Mesenchymal stem cell (in vitro differentiated cells and primary cell): ENCODE measurements at regions not wholly inside any gene's neighbourhood (a gene's known extent, or its start where the extent isn't known, plus 50 kb on each side); places are given as distances from the start of the nearest gene placed in this dataset.
A peak's percentile ranks its signal among the peaks of the same experiment; 100 is the strongest.

Experiments used
- DNase-seq: peaks from one replicate; pipeline ENCODE4 v3.0.0-alpha.2; 2013
- H2AFZ ChIP-seq: one replicate; pipeline ENCODE4 v1.6.1; 2013; ENCODE audit warnings: low read depth, mild to moderate bottlenecking, control low read depth, inconsistent platforms, low read length, moderate library complexity
- H2AK5ac ChIP-seq: 2 replicates; pipeline ENCODE4 v1.6.1; 2013; ENCODE audit warnings: low read length, moderate library complexity, mild to moderate bottlenecking, inconsistent platforms; ENCODE audit not compliant: severe bottlenecking
- H2BK120ac ChIP-seq: one replicate; pipeline ENCODE4 v1.6.1; 2013; ENCODE audit warnings: low read depth, mild to moderate bottlenecking, inconsistent platforms, low read length, moderate library complexity
- H2BK12ac ChIP-seq, 2 experiments: one replicate each; pipeline ENCODE4 v1.6.1; 2013; ENCODE audit warnings: inconsistent platforms in 2 of 2, low read length in 2 of 2, mild to moderate bottlenecking in 2 of 2, moderate library complexity in 2 of 2, control low read depth in 1 of 2
- H2BK15ac ChIP-seq: one replicate; pipeline ENCODE4 v1.6.1; 2013; ENCODE audit warnings: mild to moderate bottlenecking, low read depth, inconsistent platforms; ENCODE audit not compliant: poor library complexity, severe bottlenecking
- H2BK5ac ChIP-seq: 2 replicates; pipeline ENCODE4 v1.6.1; 2013; ENCODE audit warnings: low read depth, mild to moderate bottlenecking, low read length, control low read depth, inconsistent platforms; ENCODE audit not compliant: poor library complexity, severe bottlenecking
- H3K14ac ChIP-seq, 2 experiments: one replicate each; pipeline ENCODE4 v1.6.1; 2013; ENCODE audit warnings: inconsistent platforms in 2 of 2, low read length in 2 of 2, control low read depth in 1 of 2, mild to moderate bottlenecking in 1 of 2, moderate library complexity in 1 of 2
- H3K18ac ChIP-seq, 2 experiments: one replicate each; pipeline ENCODE4 v1.6.1; 2013; ENCODE audit warnings: inconsistent platforms in 2 of 2, low read length in 2 of 2, control low read depth in 1 of 2, low read depth in 1 of 2, mild to moderate bottlenecking in 1 of 2
- H3K23ac ChIP-seq, 2 experiments: one replicate each; pipeline ENCODE4 v1.6.1; 2013; ENCODE audit warnings: inconsistent platforms in 2 of 2, low read length in 2 of 2, mild to moderate bottlenecking in 2 of 2, moderate library complexity in 2 of 2, control low read depth in 1 of 2
- H3K27ac ChIP-seq: 2 replicates; pipeline ENCODE4 v1.5.1; 2013; ENCODE audit warnings: mild to moderate bottlenecking, moderate library complexity, low read length, control low read depth, inconsistent platforms; ENCODE audit not compliant: poor library complexity, severe bottlenecking
- H3K27me3 ChIP-seq, 2 experiments: 2 replicates each; pipeline versions ENCODE4 v1.6.1 to v1.7.0; 2013; ENCODE audit warnings: low read length in 2 of 2, mild to moderate bottlenecking in 2 of 2, moderate library complexity in 2 of 2, control low read depth in 1 of 2, inconsistent platforms in 1 of 2; ENCODE audit not compliant: control insufficient read depth in 1 of 2, insufficient read depth in 1 of 2
- H3K36me3 ChIP-seq, 2 experiments: 2 replicates each; pipeline versions ENCODE4 v1.6.1 to v1.7.0; 2013; ENCODE audit warnings: low read length in 2 of 2, control low read depth in 1 of 2, inconsistent platforms in 1 of 2, low read depth in 1 of 2, mild to moderate bottlenecking in 1 of 2; ENCODE audit not compliant: insufficient read depth in 2 of 2, control insufficient read depth in 1 of 2
- H3K4ac ChIP-seq, 2 experiments: one replicate each; pipeline ENCODE4 v1.6.1; 2013; ENCODE audit warnings: inconsistent platforms in 2 of 2, low read length in 2 of 2, mild to moderate bottlenecking in 2 of 2, moderate library complexity in 2 of 2, control low read depth in 1 of 2, low read depth in 1 of 2
- H3K4me1 ChIP-seq: 2 replicates; pipeline ENCODE4 v1.6.1; 2013; ENCODE audit warnings: low read depth, low read length, control low read depth; ENCODE audit not compliant: control insufficient read depth, insufficient read depth
- H3K4me2 ChIP-seq: 2 replicates; pipeline ENCODE4 v1.6.1; 2013; ENCODE audit warnings: low read length, mild to moderate bottlenecking, inconsistent platforms; ENCODE audit not compliant: poor library complexity, severe bottlenecking
- H3K4me3 ChIP-seq, 2 experiments: 2 replicates each; pipeline versions ENCODE4 v1.5.1 to v1.7.0; 2013; ENCODE audit warnings: low read length in 2 of 2, mild to moderate bottlenecking in 2 of 2, control low read depth in 1 of 2, low read depth in 1 of 2; ENCODE audit not compliant: insufficient read depth in 1 of 2
- H3K79me1 ChIP-seq: replicated peaks from 2 replicates; pipeline ENCODE4 v1.6.1; 2013; ENCODE audit warnings: mild to moderate bottlenecking, control low read depth, low read length, inconsistent platforms; ENCODE audit not compliant: poor library complexity, severe bottlenecking
- H3K9ac ChIP-seq: 2 replicates; pipeline ENCODE4 v1.7.0; 2013; ENCODE audit warnings: mild to moderate bottlenecking, low read length, moderate library complexity
- H3K9me3 ChIP-seq: 2 replicates; pipeline ENCODE4 v1.7.0; 2013; ENCODE audit warnings: mild to moderate bottlenecking, low read length; ENCODE audit not compliant: control insufficient read depth
- H4K8ac ChIP-seq: one replicate; pipeline ENCODE4 v1.6.1; 2013; ENCODE audit warnings: inconsistent platforms, mild to moderate bottlenecking, low read length, moderate library complexity
- H4K91ac ChIP-seq: one replicate; pipeline ENCODE4 v1.6.1; 2013; ENCODE audit warnings: mild to moderate bottlenecking, low read length, inconsistent platforms
- WGBS: methylation state at CpG from one replicate; pipeline ENCODE4 v1.1.7; 2013; ENCODE audit warnings: mixed read lengths; 5-methylcytosine and 5-hydroxymethylcytosine counted together

DNA sequence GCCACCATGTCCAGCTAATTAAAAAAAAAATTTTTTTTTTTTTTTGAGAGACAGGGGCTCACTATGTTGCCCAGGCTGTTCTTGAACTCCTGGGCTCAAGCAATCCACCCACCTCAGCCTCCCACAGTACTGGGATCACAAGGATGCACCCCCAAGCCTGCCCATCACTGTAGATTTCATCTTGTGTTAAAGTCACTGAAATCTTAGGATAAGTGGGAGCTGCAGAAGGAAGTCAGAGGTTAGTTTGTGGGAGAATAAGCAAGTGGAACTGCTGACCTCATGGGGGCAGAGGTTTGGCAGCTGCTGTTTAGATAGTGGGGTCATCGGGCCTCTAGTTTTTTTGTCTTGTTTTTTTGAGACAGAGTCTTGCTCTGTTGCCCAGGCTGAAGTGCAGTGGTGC lies 59.7 kb upstream of the MAX start:
- no peak overlapping the region for H2AK5ac ChIP-seq
- no peak overlapping the region for H3K4me3 ChIP-seq
- no peak overlapping the region for H3K4ac ChIP-seq
- no peaks in the 10 kb centered on the region for H3K36me3 ChIP-seq
- no peaks in the 10 kb centered on the region for H3K79me1 ChIP-seq
- H2BK5ac ChIP-seq, result no peak overlapping the region
- no peak overlapping the region for H3K9ac ChIP-seq
- H3K23ac ChIP-seq, result no peak overlapping the region
- H2BK120ac ChIP-seq, result no peak overlapping the region
- no peak overlapping the region for H4K8ac ChIP-seq
- H2BK15ac ChIP-seq, result no peak overlapping the region
- H2BK12ac ChIP-seq, result no peak overlapping the region
- H3K18ac ChIP-seq, result no peak overlapping the region
- no peak overlapping the region for H4K91ac ChIP-seq
- no peak overlapping the region for H3K4me2 ChIP-seq
- H3K9me3 ChIP-seq, result no peaks in the 10 kb centered on the region
- no peak overlapping the region for H2AFZ ChIP-seq
- no peak overlapping the region for H3K27ac ChIP-seq
- 88% methylated on average over 1 of the region's 1 CpG for WGBS
- no peaks in the 10 kb centered on the region for H3K27me3 ChIP-seq
- H3K14ac ChIP-seq, result no peak overlapping the region
- H3K4me1 ChIP-seq, result peaks cover 3% of the 10 kb centered on the region
- no peak for DNase-seq

DNA sequence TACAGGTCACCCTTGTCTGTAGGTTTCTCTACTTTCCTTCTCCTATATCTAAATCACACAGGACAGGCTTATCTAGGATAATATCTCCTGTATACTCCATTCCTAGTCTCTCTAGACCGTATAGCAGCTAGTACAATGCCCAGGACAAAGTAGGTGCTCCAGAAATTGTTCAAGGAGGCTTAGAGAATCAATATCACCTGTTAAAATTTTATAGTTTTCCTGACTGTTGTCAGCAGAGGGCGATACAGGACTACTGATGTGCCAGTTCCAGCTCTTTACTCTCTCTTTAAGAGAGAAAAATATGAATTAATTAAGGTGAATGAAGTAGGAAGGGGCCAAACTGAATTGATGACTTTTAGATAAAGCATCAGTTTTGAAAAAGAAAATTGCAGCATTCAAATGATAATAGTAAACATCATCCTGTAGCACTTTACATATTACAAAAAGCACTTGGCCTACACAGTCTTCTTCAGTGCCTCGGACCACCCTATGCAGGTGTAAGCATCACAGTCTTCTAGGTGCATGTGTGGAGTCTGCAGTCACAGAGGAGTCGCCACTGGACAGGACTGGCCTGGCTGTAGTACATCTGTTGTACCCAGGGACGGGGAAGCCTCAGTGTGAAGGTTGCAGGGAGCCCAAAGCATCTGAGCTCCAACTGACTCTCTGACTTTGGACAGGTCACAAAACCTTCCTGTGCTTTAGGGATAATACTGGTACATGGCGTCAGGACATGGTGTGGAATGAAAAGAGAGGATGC lies 61.9 kb upstream of the MAX start:
- H3K14ac ChIP-seq, result no peak overlapping the region
- H3K27ac ChIP-seq, result no peak overlapping the region
- H2BK5ac ChIP-seq, result no peak overlapping the region
- no peak overlapping the region for H3K4me3 ChIP-seq
- H2BK120ac ChIP-seq, result no peak overlapping the region
- peaks cover 2% of the 10 kb centered on the region for H3K4me1 ChIP-seq
- no peaks in the 10 kb centered on the region for H3K27me3 ChIP-seq
- peak overlapping the region in 1 of 2 experiments; percentile 23 for H2BK12ac ChIP-seq
- no peaks in the 10 kb centered on the region for H3K79me1 ChIP-seq
- H3K9me3 ChIP-seq, result no peaks in the 10 kb centered on the region
- H2AFZ ChIP-seq, result no peak overlapping the region
- no peak overlapping the region for H3K4me2 ChIP-seq
- no peak overlapping the region for H4K91ac ChIP-seq
- H4K8ac ChIP-seq, result no peak overlapping the region
- WGBS, result 61% methylated on average over 4 of the region's 6 CpGs
- H3K4ac ChIP-seq, result no peak overlapping the region
- no peak overlapping the region for H3K18ac ChIP-seq
- no peak overlapping the region for H3K23ac ChIP-seq
- DNase-seq, result peak; percentile 58
- H2BK15ac ChIP-seq, result no peak overlapping the region
- H3K36me3 ChIP-seq, result no peaks in the 10 kb centered on the region
- no peak overlapping the region for H3K9ac ChIP-seq
- H2AK5ac ChIP-seq, result no peak overlapping the region

DNA sequence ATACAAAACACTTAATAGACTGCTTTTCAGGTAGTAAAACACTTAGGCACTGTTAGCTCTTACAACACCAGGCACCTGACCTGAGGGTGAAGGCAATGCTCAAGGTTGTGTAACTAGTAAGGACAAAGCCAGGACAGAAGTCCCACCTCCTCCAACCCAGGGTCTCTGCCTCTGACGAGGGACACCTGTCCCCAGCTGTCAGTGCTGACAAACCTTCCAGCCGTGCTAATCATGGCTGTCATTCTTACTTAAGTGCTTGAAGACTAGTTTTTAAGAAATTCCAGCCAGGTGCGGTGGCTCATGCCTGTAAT lies 62.5 kb upstream of the MAX start:
- H3K18ac ChIP-seq, result no peak overlapping the region
- H3K36me3 ChIP-seq, result no peaks in the 10 kb centered on the region
- no peak for DNase-seq
- no peaks in the 10 kb centered on the region for H3K9me3 ChIP-seq
- WGBS, result 72% methylated on average over 3 of the region's 3 CpGs
- H3K79me1 ChIP-seq, result no peaks in the 10 kb centered on the region
- no peak overlapping the region for H2BK12ac ChIP-seq
- H3K4me2 ChIP-seq, result no peak overlapping the region
- no peak overlapping the region for H2AFZ ChIP-seq
- no peaks in the 10 kb centered on the region for H3K4me1 ChIP-seq
- no peak overlapping the region for H2BK15ac ChIP-seq
- no peak overlapping the region for H3K27ac ChIP-seq
- no peak overlapping the region for H3K4me3 ChIP-seq
- H2BK5ac ChIP-seq, result no peak overlapping the region
- H3K27me3 ChIP-seq, result no peaks in the 10 kb centered on the region
- H3K4ac ChIP-seq, result no peak overlapping the region
- H3K23ac ChIP-seq, result no peak overlapping the region
- H4K8ac ChIP-seq, result no peak overlapping the region
- H2BK120ac ChIP-seq, result no peak overlapping the region
- no peak overlapping the region for H4K91ac ChIP-seq
- H3K9ac ChIP-seq, result no peak overlapping the region
- no peak overlapping the region for H2AK5ac ChIP-seq
- no peak overlapping the region for H3K14ac ChIP-seq

DNA sequence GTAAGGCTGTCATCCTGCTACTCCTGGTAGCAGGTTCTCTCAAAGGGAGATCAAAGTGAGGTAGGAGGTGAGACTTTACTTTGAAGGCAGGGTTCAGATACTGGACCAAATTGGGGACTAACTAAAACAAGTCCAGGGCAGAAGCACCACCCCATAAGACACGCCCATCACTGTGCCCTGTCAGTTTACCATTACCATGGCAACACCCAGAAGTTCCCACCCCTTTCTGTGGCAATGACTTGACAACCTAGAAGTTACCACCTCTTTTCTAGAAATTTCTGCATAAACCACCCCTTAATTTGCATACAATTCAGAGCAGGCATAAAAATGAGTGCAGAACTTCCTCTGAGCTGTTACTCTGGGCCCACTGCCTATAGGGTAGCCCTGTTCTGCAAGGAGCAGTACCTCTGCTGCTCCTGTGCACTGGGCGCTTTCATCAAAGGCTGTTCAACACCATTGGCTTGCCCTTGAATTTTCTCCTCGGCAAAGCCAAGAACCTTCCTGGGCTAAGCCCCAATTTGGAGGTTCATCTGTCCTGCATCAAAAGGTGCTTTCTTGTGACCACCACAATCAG lies 64.8 kb upstream of the MAX start:
- Histone ChIP-seq H2BK12ac (no peak overlapping the region), H3K4me2 (no peak overlapping the region), H3K9ac (no peak overlapping the region), H2BK15ac (no peak overlapping the region), H3K79me1 (no peaks in the 10 kb centered on the region), H4K91ac (no peak overlapping the region), H3K18ac (no peak overlapping the region), H3K27ac (no peak overlapping the region), H3K14ac (no peak overlapping the region), H3K4me1 (peaks cover 5% of the 10 kb centered on the region), H3K27me3 (no peaks in the 10 kb centered on the region), H2AFZ (no peak overlapping the region), H4K8ac (no peak overlapping the region), H2BK120ac (no peak overlapping the region), H3K9me3 (no peaks in the 10 kb centered on the region), H3K4me3 (no peak overlapping the region), H2AK5ac (no peak overlapping the region), H2BK5ac (no peak overlapping the region), H3K23ac (no peak overlapping the region), H3K4ac (no peak overlapping the region), H3K36me3 (no peaks in the 10 kb centered on the region)
- no peak for DNase-seq
- 98% methylated on average over 3 of the region's 3 CpGs for WGBS
